Spleen (tissue), 11 donors: ENCODE measurements at regions not wholly inside any gene's neighbourhood (a gene's known extent, or its start where the extent isn't known, plus 50 kb on each side); places are given as distances from the start of the nearest gene placed in this dataset.
"Not testable (repeated sequence)": the region's sequence is repeated elsewhere in the genome, so short reads cannot be mapped to it uniquely, and the experiment has no call there.

Source experiments
- DNase-seq: peaks from one replicate; pipeline ENCODE4 v3.0.0-alpha.2; 2020
- H3K27ac ChIP-seq, 8 donors: fragments of 200-600 bp; sonication (generic) in 7 of 8; 1 replicate in 4 of 8; 2 replicates in 4 of 8; pipeline versions ENCODE4 v1.5.0 to v1.8.0; 2016 to 2021; ENCODE audit warnings: inconsistent platforms in 4 of 8, mild to moderate bottlenecking in 4 of 8, moderate library complexity in 1 of 8
- H3K27me3 ChIP-seq, 7 donors: fragments of 200-600 bp; sonication (generic) in 6 of 7; replicated peaks in 1 of 7; 1 replicate in 4 of 7; 2 replicates in 3 of 7; pipeline versions ENCODE4 v1.5.0 to v1.8.0; 2016 to 2021; ENCODE audit warnings: inconsistent platforms in 3 of 7, mild to moderate bottlenecking in 1 of 7
- H3K36me3 ChIP-seq, 6 donors: fragments of 200-600 bp; sonication (generic) in 5 of 6; 1 replicate in 4 of 6; 2 replicates in 2 of 6; pipeline versions ENCODE4 v1.5.0 to v1.8.0; 2016 to 2021; ENCODE audit warnings: inconsistent platforms in 2 of 6
- H3K4me1 ChIP-seq, 6 donors: fragments of 200-600 bp; sonication (generic) in 5 of 6; 1 replicate in 3 of 6; 2 replicates in 3 of 6; pipeline versions ENCODE4 v1.5.0 to v1.8.0; 2016 to 2021; ENCODE audit warnings: inconsistent platforms in 3 of 6
- H3K4me3 ChIP-seq, 8 donors: fragments of 200-600 bp; sonication (generic) in 7 of 8; 1 replicate in 4 of 8; 2 replicates in 4 of 8; pipeline versions ENCODE4 v1.5.0 to v1.8.0; 2016 to 2021; ENCODE audit warnings: inconsistent platforms in 4 of 8, mild to moderate bottlenecking in 4 of 8, moderate library complexity in 2 of 8
- H3K9me3 ChIP-seq, 8 donors: fragments of 200-600 bp; sonication (generic) in 7 of 8; 1 replicate in 4 of 8; 2 replicates in 4 of 8; pipeline versions ENCODE4 v1.5.0 to v1.8.0; 2016 to 2021; ENCODE audit warnings: inconsistent platforms in 4 of 8
- POLR2A ChIP-seq, 3 donors: fragments of 450-650 bp; IDR thresholded peaks; one replicate each; pipeline ENCODE4 v1.5.1; 2017; ENCODE audit warnings: antibody characterized with exemption in 3 of 3, mild to moderate bottlenecking in 1 of 3
- POLR2AphosphoS5 ChIP-seq, 3 donors: sonication (generic); formaldehyde crosslinking; IDR thresholded peaks; one replicate each; pipeline ENCODE4 v1.5.1; 2017; ENCODE audit warnings: antibody characterized with exemption in 3 of 3
- WGBS, 5 donors: extraction: QIAGEN DNeasy Blood & Tissue Kit in 3 of 5; methylation state at CpG; one replicate each; pipeline versions ENCODE4 v1.1.5 to v1.1.7; 2013 to 2018; 5-methylcytosine and 5-hydroxymethylcytosine counted together
- intact Hi-C: fragments of 100-400 bp; cut with DNase I; formaldehyde crosslinking; loops from one replicate; pipeline ENCODE4 v1.15.0; 2023; ENCODE audit warnings: low total_unique reads
- TF ChIP-seq, protein P1 (sequence below), 11 experiments: fragments of 200-600 bp in 7 of 11; fragments of 450-650 bp in 4 of 11; sonication (generic) in 4 of 11; IDR thresholded peaks in 8 of 11; conservative IDR thresholded peaks in 3 of 11; 1 replicate in 7 of 11; 2 replicates in 4 of 11; pipeline versions ENCODE4 v1.4.0 to v1.8.0; 2016 to 2021; ENCODE audit warnings: antibody characterized with exemption in 11 of 11, inconsistent platforms in 4 of 11, mild to moderate bottlenecking in 1 of 11
- donor health status: healthy with polysubstance abuse.
- donor health status: DM: no; HTN: no; CAD: no; lungs with moderate emphysema.
- donor health status: DM: no; HTN: no; CAD: no.
- donor health status: Bipolar disorder and iron deficiency.
- donor health status: healthy.
- donor health status: DM: no; HTN: no; CAD: no.
- donor health status: DM: yes; HTN: yes; CAD: no.

DNA sequence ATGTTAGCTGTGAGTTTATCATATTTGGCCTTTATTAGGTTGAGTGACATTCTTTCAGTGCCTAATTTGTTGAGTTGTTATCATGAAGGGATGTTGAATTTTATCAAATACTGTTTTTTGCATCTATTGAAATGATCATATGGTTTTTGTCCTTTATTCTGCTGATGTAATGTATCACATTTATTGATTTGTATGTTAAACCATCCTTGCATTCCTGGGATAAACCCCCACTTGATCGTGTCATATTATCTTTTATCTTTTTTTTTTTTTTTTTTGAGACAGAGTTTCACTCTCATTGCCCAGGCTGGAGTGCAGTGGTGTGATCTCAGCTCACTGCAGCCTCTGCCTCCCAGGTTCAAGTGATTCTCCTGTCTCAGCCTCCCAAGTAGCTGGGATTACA lies 51.9 kb upstream of the MFGE8 start:
- 89 to 100% (median 95%) methylated on average over 1 of the region's 1 CpG for WGBS, 5 donors
- peaks cover 3 to 45% (median 31%) of the 10 kb centered on the region in 8 donors for H3K9me3 ChIP-seq
- H3K27ac ChIP-seq, H3K4me3 ChIP-seq, H3K27me3 ChIP-seq, intact Hi-C loops, DNase-seq, H3K4me1 ChIP-seq, H3K36me3 ChIP-seq: not testable (repeated sequence)

DNA sequence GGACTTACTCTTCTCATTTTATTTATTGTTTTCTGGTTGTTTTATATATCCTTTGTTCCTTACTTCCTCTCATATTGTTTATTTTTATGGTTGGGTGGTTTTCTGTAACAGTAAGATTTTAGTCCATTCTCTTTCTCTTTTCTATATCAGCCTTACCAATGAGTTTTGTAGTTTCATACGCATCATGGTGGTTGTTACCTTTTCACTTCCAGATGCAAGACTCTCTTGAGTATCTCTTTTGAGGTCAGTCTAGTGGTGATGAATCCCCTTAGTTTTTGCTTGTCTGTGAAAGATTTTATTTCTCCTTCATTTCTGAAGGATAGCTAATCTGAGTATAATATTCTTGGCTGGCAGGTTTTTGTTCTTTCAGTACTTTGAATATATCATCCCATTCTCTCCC lies 57.1 kb upstream of the MFGE8 start:
- intact Hi-C loops: no loop called here
- Histone ChIP-seq H3K9me3 (peaks cover 3 to 38% (median 22%) of the 10 kb centered on the region in 8 donors), H3K4me3 (no peak overlapping the region), H3K27me3 (no peaks in the 10 kb centered on the region), H3K27ac (no peak overlapping the region), H3K4me1 (no peaks in the 10 kb centered on the region), H3K36me3 (no peaks in the 10 kb centered on the region)
- no peak for DNase-seq
- WGBS, 5 donors: 3 to 66% (median 43%) methylated on average over 1 of the region's 1 CpG
- TF ChIP-seq POLR2A (IDR thresholded peaks at IDR 0.05) (no peak), POLR2AphosphoS5 (IDR thresholded peaks at IDR 0.05) (no peak)
- TF ChIP-seq, protein P1, sequence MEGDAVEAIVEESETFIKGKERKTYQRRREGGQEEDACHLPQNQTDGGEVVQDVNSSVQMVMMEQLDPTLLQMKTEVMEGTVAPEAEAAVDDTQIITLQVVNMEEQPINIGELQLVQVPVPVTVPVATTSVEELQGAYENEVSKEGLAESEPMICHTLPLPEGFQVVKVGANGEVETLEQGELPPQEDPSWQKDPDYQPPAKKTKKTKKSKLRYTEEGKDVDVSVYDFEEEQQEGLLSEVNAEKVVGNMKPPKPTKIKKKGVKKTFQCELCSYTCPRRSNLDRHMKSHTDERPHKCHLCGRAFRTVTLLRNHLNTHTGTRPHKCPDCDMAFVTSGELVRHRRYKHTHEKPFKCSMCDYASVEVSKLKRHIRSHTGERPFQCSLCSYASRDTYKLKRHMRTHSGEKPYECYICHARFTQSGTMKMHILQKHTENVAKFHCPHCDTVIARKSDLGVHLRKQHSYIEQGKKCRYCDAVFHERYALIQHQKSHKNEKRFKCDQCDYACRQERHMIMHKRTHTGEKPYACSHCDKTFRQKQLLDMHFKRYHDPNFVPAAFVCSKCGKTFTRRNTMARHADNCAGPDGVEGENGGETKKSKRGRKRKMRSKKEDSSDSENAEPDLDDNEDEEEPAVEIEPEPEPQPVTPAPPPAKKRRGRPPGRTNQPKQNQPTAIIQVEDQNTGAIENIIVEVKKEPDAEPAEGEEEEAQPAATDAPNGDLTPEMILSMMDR (IDR thresholded peaks at IDR 0.05 in 8 of 11, conservative IDR thresholded peaks at IDR 0.05 in 3 of 11): no peak

DNA sequence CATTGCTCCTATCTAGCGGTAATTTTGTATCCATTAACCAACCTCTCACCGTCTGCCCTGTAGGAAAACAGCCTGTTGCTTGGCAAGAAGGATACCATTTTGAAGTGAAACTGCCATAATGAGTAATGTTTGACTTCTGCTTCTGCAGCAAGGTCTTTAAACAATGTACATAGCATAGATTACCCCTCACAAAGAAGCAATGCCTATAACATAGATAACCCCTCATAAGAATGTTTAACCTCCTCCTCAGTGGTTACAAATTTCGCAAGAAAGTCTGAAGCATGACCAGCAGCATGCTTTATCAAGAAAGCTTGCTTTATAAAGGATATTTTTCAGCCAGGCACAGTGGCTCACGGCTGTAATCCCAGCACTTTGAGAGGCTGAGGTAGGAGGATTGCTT lies 61.2 kb upstream of the MFGE8 start:
- WGBS, 5 donors: 82 to 90% (median 84%) methylated on average over 4 of the region's 4 CpGs
- H3K4me3 ChIP-seq: no peak overlapping the region
- H3K27me3 ChIP-seq: peaks cover 0 to 13% (median 0%) of the 10 kb centered on the region in 7 donors
- H3K9me3 ChIP-seq: peaks cover 0 to 22% (median 12%) of the 10 kb centered on the region in 8 donors
- no peak for DNase-seq
- TF ChIP-seq POLR2A (IDR thresholded peaks at IDR 0.05): no peak
- no peak for TF ChIP-seq POLR2AphosphoS5 (IDR thresholded peaks at IDR 0.05)
- TF ChIP-seq, protein P1 (IDR thresholded peaks at IDR 0.05 in 8 of 11, conservative IDR thresholded peaks at IDR 0.05 in 3 of 11): no peak
- no peaks in the 10 kb centered on the region for H3K4me1 ChIP-seq
- no peaks in the 10 kb centered on the region for H3K36me3 ChIP-seq
- no peak overlapping the region for H3K27ac ChIP-seq
- intact Hi-C loops: no loop called here

DNA sequence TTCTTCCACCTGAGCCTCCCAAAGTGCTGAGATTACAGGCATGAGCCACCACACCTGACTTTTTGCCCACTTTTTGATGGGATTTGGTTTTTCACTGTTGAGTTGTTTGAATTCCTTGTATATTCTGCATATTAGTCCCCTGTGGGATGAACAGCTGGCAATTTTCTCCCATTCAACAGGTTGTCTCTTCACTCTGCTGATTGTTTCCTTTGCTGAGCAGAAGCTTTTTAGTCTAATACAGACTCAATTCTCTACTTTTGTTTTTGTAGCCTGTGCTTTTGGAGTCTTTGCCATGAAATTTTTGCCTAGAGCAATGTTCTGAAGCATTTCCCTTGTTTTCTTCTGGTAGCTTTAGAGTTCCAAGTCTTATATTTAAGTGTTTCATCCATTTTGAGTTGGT lies 62.7 kb upstream of the MFGE8 start:
- Histone ChIP-seq H3K27me3 (peaks cover 0 to 13% (median 0%) of the 10 kb centered on the region in 7 donors), H3K4me1 (no peaks in the 10 kb centered on the region), H3K27ac (no peak overlapping the region), H3K4me3 (no peak overlapping the region), H3K36me3 (no peaks in the 10 kb centered on the region), H3K9me3 (peaks cover 0 to 16% (median 4%) of the 10 kb centered on the region in 8 donors)
- intact Hi-C loops: no loop called here
- TF ChIP-seq POLR2AphosphoS5 (IDR thresholded peaks at IDR 0.05): no peak
- no peak for TF ChIP-seq POLR2A (IDR thresholded peaks at IDR 0.05)
- TF ChIP-seq, protein P1 (IDR thresholded peaks at IDR 0.05 in 8 of 11, conservative IDR thresholded peaks at IDR 0.05 in 3 of 11): no peak
- no peak for DNase-seq

DNA sequence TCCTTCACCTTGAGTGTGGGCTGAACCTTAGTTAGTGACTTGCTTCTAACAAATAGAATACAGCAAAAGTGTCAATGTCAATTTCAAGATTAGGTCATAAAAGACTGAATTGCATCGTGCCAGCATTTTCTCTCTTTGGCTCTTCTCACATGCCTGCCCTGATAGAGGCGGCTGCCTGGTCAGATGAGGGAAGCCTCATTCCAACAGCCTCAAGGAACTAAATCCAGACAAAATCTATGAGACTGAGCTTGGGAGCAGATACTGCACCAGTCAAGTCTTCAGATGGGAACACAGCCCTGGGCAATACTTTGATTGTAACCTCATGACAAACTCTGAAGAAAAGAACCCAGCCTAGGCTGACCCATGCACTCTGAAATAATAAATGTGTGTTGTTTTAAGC lies 63.5 kb upstream of the MFGE8 start:
- peaks cover 0 to 10% (median 0%) of the 10 kb centered on the region in 8 donors for H3K9me3 ChIP-seq
- no peaks in the 10 kb centered on the region for H3K36me3 ChIP-seq
- H3K4me1 ChIP-seq: peaks cover 0 to 1% (median 0%) of the 10 kb centered on the region in 6 donors
- peaks cover 0 to 13% (median 0%) of the 10 kb centered on the region in 7 donors for H3K27me3 ChIP-seq
- DNase-seq: no peak
- 91 to 97% (median 92%) methylated on average over 2 of the region's 2 CpGs for WGBS, 5 donors
- no peak overlapping the region for H3K4me3 ChIP-seq
- TF ChIP-seq POLR2AphosphoS5 (IDR thresholded peaks at IDR 0.05) (no peak), POLR2A (IDR thresholded peaks at IDR 0.05) (no peak)
- TF ChIP-seq, protein P1 (IDR thresholded peaks at IDR 0.05 in 8 of 11, conservative IDR thresholded peaks at IDR 0.05 in 3 of 11): no peak
- no peak overlapping the region for H3K27ac ChIP-seq
- intact Hi-C loops: no loop called here
